ENCODE measurements at regions not wholly inside any gene's neighbourhood (a gene's known extent, or its start where the extent isn't known, plus 50 kb on each side); places are given as distances from the start of the nearest gene placed in this dataset.
"Not testable (repeated sequence)": the region's sequence is repeated elsewhere in the genome, so short reads cannot be mapped to it uniquely, and the experiment has no call there.

GRCh38 chr4:137733174-137734141, 201.2 kb upstream of the PCDH18 start:
- not testable (repeated sequence) for DNase-seq

- no peak for DNase-seq
Observed at GRCh38 chr4:137722910-137723309, 190.6 kb upstream of the PCDH18 start.

GRCh38 chr4:137711502-137711901, 179.2 kb upstream of the PCDH18 start:
- DNase-seq = no peak

DNA sequence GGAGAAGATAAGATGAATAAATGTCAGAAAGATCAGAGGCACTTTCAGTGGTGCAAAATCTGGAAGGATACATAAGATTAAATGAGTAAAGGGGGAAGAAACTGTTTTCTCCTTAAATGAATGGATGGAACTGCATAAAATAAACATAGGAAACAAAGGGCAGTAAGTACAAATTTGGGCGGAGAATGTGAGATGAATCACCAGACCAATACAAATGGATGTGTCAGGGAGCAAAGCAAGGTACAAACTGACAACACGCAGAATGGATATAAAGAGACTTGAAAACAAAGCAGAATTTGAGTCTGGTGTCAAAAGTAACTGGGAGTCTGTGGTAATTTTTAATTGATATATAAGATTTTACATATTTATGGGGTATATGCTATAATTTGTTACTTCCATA, 175.3 kb upstream of the PCDH18 start:
- DNase-seq = no peak

DNA sequence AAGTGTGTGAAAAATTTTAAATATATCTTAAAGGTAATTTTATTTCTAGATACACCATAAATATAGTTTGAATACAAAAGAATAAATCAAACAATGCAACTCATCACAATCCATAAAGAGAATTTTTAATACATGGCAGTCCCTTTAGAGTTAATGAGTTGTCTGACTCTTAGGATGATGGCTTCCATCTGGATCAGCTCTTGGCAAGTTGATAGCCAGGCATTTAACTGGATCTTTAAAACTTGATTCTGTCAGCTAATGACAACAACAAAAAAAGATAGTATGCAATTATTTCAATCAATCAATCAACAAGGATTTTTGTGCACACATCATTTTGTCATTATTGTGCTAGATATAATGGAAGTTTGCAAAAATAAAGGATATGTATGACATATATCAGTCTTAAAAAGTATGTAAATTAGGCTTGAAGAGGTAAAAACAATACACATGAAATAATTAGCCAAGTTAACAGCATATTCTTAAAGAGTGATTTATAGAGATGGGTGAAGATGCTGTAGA, 174.9 kb upstream of the PCDH18 start:
- DNase-seq = no peak

DNA sequence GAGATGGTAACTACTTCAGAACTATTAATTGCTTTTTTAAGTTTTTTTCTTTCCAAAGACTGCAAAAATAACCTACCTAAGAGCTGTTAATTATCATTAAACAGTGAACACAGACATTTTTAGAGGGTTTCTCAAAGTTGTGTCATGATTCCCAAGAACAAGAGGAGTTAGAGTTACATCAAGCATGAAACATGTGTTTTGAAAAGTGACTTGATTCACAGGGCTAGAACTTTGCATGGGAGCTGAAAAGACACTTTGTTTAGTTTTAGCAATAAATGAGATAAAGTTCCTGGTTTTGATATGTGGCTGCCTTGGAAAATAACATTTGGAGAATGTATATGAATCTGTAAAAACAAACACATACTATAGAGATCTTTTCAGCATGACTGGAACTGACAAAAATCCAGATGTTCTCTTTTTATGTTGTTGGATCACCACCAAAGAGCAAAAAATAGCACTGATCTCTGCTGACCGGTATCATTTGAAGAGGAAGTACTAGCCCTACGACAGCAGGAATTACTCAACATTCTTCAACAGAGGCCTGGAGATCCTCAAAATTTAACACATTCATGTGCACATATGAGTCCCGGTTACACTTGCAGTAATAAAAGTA, 173.0 kb upstream of the PCDH18 start:
- no peak for DNase-seq

- DNase-seq = no peak
Observed at GRCh38 chr4:137703195-137703594, 170.9 kb upstream of the PCDH18 start.

DNA sequence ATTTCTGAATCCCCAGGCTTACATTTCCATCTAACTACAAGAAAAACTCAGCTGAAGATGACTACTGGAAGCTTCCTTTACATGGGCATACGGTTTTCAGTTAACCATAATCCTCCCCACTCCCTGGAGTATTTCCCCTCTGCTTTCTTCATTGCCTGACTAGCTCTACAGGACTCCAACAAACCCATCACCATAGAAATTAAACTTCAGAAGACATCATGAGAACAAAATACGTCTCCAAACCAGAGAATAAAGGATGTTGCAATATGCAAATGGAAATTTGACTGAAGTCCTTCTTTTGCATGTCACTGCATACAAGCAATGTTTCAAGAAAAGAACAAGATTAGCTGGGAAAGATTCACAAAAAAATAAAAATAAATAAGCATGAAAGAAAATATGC, 170.2 kb upstream of the PCDH18 start:
- no peak for DNase-seq

GRCh38 chr4:137701401-137701800, 169.1 kb upstream of the PCDH18 start:
- DNase-seq = no peak

DNA sequence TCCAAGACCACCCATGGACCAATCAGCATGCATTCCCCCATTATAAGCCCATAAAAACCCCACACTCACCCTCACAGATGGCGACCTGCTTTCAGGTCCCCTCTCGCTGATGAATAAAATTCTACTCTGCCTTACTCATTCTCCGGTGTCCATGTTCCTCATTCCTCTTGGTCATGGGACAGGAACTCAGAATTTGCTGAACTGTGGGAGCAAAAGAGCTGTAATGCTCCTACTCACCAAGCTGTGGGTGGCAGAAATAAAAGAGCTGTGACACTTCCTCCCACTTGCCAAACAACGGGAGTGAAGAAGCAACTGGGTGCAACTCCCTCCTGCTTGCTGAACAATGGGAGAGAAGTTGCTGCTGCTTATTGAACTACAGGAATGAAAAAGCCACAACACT, 168.5 kb upstream of the PCDH18 start:
- DNase-seq = no peak

GRCh38 chr4:137700072-137700471, 167.8 kb upstream of the PCDH18 start:
- DNase-seq = no peak

DNA sequence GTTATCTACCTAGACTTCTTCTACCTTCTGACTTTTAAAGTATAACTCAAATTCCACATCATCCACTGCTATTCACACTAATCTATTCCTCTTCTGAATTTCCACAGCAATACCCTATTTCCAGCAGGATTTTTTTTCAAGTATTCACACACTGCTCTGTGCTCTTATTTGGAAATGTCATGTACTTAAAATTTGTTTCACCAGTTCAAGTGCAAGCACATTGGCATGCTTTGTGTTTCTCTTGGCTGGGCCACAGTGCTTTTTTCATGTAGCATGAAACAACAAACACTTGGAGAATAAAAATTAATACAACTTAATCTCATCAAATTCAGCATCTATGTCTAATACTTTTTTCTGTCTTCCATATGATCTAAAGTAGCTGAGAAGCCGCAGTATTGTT, 161.8 kb upstream of the PCDH18 start:
- DNase-seq = no peak

GRCh38 chr4:137693641-137694040, 161.3 kb upstream of the PCDH18 start:
- no peak for DNase-seq

DNA sequence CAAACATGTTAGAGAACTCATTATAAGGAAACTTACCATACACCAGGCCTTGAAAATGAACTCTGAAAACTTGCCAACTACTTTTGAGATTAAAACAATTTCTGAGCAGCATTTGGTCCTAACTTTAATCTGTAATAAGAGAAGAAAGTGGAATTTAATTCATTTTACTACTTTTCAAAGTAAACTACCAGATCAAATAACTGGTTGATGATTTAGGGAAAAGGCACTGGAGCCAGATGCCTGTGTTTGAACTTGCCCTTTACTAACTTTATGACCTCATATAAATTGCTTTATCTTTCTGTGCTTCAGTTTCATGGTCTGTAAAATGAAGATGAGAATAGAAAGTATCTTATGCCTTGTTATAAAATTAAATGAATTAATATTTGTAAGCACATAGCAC, 159.9 kb upstream of the PCDH18 start:
- DNase-seq = no peak

DNA sequence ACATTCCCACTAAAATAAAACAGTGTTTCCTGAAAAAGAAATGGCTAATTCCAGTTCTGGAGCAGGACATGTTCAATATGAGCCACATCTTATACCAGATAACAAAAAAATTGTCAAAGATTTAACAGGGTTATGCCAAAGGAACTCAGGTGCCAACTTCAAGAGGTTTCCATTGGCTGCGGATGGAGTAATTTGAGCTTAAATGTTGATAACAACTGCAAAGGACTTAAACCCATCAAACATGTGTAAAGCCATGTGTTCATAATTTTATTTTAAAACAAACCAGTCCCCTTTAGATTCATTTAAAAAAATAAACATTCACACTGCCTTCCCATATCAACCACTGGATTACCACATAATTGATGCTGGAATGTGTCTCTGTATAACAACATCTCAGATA, 156.4 kb upstream of the PCDH18 start:
- no peak for DNase-seq

DNA sequence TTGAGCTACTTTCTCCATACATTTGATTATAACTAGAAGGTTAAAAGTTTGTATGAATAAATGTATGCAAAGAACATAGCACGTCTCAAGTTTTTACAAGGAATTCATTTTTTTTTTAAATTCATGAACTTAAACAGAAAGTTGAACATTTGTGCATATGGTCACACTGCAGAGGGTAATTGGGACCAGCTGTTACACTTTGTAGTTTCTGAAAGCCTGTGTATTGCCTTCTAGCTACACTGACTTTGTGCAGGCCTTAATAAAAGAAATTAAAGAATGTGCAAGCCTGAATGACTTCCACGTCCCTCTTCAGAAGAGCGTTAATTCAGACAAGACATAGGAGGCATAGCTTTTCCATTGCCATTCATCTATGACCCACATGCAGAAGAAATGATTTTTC, 153.1 kb upstream of the PCDH18 start:
- no peak for DNase-seq

- no peak for DNase-seq
Observed at GRCh38 chr4:137681081-137681480, 148.8 kb upstream of the PCDH18 start.

- DNase-seq = no peak
Observed at GRCh38 chr4:137678796-137679195, 146.5 kb upstream of the PCDH18 start.

GRCh38 chr4:137677863-137678262, 145.6 kb upstream of the PCDH18 start:
- no peak for DNase-seq

- no peak for DNase-seq
Observed at GRCh38 chr4:137676357-137676998, 144.2 kb upstream of the PCDH18 start.

- DNase-seq = no peak
Observed at GRCh38 chr4:137674066-137674465, 141.8 kb upstream of the PCDH18 start.

GRCh38 chr4:137668885-137669545, 136.7 kb upstream of the PCDH18 start:
- DNase-seq = no peak

GRCh38 chr4:137664416-137664815, 132.1 kb upstream of the PCDH18 start:
- DNase-seq = no peak
